Astrocyte of the hippocampus (primary cell): ENCODE measurements at regions not wholly inside any gene's neighbourhood (a gene's known extent, or its start where the extent isn't known, plus 50 kb on each side); places are given as distances from the start of the nearest gene placed in this dataset.
A peak's percentile ranks its signal among the peaks of the same experiment; 100 is the strongest.
"Not testable (repeated sequence)": the region's sequence is repeated elsewhere in the genome, so short reads cannot be mapped to it uniquely, and the experiment has no call there.

Experiments used
- DNase-seq: peaks from one replicate; pipeline ENCODE4 v3.0.0; 2011; ENCODE audit warnings: low read depth, low spot score

DNA sequence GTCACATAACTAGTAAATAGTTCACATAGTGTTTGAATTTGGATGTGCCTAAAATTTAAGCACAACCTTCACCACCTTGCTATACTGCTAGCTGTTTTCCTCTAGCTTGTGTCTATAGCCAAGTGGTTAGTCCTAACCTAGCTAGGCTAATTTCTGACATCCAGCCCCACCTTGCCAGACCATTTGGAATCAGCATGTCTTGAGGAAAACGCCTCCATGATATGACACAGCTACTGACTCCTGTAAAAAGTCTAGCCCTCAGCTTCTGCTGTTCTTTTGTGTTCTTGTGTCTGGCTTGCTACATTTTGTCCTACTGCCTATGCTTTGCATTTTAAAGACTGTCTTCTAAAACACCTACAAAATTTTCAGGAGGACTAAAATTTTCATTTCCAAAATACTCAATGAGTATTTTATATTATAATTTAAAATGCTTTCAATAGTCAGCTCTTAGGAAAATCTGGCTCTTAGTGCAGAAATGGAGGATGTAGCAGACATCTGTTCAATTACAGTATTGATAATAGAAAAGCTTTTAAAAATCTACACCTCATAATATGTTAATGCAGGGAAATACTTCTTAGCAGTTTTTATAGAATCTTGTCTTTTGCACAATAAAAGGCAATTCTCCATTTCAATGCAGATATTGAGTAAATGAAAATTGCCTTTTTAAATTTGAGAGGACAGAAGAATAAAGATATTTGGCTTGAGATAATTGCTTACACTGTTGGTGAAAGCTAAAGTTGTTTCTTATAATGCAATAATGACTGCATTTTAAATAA, 160.8 kb upstream of the APP start:
- no peak for DNase-seq

DNA sequence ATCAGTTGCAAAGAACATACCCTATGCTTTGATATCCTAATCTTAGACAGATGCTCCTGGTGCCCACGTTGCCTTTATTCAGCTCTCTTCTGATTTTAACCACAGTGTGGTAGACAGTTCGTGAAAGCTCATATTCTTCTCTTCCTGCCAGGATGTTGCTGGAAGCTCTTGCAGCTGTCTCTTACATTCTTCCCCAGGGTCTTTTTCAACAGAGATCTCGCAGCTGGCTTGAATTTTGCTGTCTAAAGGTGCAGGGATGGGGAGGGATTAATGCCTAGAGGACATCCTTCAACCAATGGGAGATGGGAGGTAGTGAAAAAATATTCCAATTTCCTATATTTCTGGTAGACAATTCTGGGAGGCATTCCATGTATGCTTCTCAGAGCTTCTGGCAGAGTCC, 150.0 kb upstream of the APP start:
- no peak for DNase-seq

DNA sequence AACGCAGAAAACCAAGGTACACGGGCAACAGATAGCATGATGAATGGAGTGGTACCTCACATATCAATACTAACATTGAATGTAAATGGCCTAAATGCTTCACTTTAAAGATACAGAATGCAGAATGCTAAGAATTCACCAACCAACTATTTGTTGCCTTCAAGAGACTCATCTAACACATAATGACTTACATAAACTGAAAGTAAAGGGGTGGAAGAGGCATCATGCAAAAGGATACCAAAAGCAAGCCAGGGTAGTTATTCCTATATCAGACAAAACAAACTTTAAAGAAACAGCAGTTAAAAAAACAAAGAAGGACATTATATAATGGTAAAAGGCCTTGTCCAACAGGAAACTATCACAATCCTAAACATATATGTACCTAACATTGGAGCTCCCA, 137.1 kb upstream of the APP start:
- no peak for DNase-seq

DNA sequence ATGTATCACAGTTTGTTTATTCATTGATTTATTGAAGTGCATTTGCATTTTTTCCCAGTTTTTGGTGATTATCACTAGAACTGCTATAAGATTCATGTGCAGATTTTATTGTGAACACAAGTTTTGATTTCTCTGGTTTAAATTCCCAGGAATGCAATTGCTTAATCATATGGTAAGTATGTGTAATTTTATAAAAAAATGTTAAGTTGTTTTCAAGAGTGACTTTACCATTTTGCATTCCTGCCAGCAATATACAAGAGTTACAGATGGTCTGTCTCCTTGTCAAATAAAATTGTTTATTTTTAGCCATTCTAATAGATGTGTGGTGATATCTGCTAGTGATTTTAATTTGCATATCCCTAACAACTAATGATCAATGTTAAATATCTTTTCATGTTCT, 127.3 kb upstream of the APP start:
- DNase-seq, result no peak

DNA sequence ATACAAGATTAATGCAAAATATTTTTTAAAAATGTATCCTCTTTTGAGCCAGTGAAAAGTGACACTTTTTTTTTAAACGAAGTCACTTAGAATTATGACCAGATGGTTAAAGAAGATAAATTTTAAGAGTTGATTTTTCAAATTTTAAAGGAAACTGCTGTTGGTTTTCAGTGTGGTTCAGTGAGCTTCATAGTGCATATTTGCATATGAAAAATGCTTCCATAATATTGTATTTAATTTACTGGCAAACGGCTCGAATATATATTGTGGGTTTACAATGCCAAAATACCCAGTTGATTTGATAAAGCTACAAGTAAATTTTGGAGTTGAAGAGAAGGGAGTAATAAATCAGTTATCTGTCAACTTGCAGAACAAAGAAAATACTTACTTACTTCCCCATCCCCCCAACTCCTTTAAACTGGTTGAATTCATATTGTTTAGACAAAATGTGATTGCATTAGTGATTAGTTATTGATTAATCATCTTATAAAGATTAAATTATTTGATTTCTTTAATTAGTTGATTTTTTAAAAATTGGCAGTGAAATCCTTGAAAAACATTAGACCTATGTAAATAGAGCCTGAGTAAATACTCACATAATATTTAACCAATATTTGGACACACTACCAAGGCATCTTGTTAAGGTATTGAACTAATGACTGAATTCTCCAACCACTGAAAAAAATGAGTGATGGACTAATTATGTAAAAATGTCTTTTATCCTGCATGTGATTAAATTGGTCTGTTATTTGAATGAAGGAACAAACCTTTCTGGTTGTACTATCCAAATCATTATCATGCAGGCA, 122.8 kb upstream of the APP start:
- no peak for DNase-seq

DNA sequence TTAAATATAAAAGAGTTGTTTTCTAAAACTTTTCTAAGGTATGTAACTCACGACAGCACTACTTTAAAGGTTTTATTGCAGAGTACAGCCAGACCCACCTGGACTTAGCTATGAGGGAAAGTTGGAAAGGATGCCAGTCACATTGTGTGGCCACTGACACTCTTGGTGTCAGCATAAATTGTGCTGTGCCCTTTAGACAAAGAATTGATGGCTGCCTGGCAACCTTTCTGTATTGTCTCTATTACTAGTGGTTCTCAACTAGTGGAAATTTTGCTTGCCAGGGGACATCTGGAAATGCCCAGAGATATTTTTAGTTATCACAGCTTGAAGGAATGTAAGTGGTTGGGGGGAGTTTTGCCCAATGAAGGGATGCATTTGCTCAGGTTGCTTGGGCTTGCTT, 117.5 kb upstream of the APP start:
- no peak for DNase-seq

DNA sequence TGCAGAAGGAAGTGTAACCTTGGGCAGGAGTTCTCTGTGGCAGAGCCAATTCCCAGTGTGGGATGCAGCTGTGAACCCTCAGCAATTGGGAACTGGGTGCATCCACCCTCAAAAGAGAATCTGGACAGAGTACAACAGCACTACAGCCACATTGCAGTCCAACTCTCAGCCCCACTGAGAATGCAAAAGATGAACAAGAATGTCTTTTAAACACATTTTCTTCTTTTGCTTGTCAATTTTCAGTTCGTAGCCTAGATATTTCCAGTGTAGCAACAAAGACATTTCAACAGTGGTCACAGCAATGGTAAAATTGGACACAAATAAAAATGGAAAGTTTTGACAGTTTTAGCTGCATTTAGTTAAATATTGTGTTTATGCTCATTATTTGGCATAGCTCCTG, 114.0 kb upstream of the APP start:
- DNase-seq, result no peak

DNA sequence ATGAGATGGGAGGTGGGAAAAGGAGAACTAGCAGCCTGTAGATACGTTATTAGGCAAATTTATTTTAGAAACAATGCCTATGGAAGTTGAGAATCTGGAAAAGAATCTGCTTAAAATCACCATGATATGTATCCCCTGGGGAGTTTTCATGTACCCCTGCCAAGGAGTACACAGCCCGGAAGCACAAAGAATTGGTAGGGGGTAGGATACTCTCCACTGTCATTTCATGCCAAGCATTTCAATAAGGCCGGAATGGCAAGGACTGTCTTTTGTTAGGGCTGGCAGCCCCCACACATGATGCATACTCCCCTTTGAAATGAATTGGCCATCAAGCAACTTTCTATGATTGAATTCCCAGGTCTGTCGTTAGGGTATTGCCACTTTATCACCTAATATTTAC, 111.5 kb upstream of the APP start:
- no peak for DNase-seq

DNA sequence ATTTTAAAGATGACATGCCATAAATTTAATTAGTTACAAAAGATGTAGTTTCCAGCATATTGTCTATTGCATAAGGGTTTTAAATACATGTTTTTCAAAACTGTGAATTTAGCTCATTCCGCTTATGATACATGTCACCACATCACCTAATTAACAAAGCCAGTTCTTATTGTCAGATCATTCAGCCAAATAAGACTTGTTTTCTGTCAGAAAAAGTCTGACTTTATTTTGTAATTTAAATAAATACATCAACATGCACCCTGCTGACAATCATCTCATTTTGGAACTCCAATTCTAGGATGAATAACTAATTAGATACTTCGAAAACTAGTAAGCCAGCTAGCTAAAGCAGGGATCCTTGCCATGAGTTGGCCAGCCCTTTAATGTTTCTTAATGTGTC, 110.9 kb upstream of the APP start:
- DNase-seq, result no peak

DNA sequence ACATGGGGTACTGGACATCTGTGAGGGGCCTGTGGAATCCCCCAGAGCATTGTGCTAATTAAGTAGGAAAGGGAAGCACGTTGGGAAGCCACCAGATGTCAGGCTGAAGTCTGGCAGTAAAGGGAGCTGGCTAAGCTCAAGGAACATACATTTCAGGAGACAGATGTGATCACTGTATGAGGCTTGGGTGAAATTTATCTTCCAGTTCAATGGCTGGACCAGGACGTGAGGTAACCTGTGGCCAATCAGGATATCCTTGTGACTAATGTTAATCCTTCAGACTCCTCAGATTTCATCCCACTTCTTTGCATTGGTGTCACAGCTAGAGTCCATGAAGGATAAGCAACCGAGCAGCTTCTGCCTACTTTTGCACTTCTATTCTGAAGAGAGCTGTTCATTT, 110.2 kb upstream of the APP start:
- DNase-seq, result no peak

DNA sequence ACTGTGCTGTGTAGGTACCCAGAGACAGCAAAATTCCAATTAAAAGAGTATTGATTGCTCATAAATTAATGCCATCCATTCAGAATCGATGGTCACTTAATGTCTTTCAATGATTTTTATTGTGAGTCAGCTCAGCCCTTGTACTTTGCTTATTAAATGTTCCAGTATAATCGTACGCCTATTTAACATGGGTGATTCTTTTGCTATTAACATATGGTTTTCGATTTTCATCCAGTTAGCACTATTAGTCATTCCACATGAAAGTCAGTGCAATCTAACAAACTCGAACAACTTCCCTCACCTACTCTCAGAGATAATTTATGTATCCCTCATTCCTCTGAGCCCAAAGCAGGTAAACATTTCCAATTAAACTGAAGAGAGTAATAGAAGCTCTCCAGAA, 109.6 kb upstream of the APP start:
- no peak for DNase-seq

DNA sequence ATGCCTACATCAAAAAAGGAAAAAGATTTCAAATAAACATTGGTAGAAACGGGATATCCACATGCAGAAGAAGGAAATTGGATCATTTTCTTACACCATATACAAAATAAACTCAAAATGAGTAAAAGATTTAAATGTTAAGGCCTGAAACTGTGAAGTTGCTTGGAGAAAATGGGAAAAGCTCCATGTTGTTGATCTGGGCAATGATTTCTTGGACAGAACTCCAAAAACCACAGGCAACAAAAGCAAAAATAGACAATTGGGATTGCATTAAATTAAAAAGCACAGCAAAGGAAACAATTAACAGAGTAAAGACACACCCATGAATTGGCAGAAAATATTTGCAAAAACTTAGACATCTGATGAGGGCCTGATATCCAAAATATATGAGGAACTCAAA, 105.2 kb upstream of the APP start:
- no peak for DNase-seq

DNA sequence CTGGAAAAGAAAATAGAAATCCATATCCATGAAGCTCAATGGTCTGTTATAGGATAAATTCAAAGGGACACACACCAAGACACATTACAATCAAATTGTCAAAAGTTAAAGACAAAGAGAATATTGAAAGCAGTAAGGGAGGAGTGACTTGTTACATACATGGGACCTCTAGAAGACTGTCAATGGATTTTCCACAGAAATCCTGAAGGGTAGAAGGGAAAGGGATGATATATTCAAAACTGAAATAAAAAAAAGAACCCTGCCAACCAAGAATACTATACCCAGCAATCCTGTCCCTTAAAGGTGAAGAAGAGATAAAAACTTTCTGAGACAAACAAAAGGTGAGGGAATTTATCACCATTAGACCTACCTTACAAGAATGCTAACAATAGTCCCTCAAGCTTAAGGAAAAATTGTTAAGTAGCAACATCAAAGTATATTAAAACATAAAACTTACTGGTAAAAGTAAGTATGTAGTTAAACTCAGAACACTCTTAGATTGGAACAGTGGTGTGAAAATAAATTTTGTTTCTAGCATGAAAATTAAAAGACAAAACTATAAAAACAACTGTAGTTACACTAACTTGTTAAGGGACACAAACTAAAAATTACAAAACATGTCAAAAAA, 103.2 kb upstream of the APP start:
- no peak for DNase-seq

DNA sequence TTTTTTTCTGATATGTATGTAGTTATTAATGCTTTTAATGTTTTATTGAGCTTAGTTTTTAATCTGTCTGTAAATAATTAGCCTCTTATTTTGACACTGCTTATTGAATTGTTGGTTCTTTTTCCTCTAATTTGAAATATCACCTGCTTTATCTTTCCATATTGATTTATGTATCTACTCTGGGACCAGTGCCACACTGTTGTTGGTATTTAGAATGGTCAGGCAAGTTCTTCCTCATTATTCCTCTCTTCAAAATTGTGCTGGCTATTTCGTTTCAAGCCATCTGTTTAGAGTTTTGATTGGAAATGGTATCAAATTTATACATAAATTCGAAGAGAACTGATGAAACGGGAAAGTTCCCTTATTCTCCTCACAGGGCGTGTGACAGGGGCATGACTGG, 96.8 kb upstream of the APP start:
- no peak for DNase-seq

DNA sequence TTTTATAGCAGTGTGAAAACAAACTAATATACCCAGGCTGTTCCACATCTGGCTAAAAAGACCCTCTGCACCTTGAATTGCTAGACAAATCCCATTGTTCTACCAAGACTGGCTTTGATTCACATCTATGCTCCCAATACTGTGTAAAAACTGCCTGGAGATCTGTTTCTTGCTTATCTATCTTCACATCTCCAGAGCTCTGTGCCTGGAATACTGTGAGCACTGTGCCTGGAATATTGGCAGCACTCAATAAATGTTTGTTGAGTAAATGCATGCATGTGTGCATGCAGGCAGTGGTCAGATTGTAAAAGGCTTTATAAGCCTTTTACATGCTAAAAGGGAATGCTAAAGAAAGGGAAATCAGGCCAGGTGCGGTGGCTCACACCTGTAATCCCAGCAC, 75.5 kb upstream of the APP start:
- no peak for DNase-seq

DNA sequence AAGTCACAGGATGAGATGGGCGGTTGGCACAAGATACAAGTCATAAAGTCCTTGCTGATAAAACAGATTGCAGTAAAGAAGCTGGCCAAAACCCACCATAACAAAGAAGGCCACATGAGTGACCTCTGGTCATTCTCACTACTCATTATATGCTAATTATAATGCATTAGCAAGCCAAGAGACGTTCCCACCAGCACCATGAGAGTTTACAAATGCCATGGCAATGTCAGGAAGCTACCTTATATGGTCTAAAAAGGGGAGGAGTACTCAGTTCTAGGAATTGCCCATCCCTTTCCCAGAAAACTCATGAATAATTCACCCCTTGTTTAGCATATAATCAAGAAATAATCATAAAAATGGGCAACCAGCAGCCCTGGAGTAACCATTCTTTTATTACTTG, 74.9 kb upstream of the APP start:
- peak; percentile 8 for DNase-seq

DNA sequence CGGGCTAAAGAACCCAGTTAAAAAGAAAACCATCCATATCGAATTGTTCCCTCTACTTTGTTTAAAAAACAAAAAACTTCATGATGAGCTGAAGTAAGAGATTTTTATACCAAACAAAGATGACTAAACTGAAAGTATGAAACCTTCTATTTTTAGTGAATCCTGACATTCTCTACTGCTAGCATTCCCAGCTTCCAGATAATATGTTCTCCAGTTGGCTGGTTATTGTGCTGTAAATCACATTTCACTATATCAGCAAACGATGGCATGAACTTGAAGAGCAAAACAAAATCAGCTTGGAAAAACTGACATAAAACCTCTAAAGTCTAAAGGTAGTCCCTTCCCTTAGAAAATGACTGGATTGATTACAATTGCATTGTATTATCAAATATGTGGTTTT, 68.1 kb upstream of the APP start:
- no peak for DNase-seq

DNA sequence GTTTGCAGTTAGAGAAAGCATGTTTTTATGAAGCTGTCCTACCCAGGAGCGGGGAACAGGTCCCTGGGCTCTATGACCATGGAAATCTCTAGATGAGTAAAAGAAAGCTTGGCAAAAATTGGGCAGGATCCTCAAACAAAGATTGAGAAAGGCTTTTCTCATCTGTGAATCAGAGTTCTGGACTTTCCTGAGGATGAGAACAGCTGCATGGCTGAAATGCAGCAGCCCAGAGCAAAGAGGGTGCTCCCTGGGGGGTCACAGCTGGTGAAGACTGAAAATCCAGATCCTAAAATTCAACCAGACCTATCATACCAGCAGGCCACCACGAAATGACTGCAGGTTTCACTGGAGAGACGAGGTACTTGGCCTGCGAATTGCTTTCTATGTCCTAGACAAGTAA, 65.7 kb upstream of the APP start:
- DNase-seq, result no peak

DNA sequence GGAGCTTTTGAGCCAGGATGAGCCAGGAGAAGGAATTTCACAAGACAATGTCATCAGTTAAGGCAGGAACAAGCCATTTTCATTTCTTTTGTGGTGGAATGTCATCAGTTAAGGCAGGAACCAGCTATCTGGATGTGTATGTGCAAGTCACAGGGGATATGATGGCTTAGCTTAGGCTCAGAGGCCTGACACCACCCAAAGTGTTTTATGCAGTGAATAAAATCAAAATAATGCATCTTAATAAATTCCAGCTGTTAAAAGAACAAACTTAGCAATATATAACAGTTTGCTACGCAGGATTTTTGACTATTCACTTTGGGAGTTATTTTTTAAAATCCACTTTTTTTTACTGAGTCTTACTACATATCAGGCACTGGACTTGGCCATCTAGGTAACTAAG, 62.7 kb upstream of the APP start:
- not testable (repeated sequence) for DNase-seq

DNA sequence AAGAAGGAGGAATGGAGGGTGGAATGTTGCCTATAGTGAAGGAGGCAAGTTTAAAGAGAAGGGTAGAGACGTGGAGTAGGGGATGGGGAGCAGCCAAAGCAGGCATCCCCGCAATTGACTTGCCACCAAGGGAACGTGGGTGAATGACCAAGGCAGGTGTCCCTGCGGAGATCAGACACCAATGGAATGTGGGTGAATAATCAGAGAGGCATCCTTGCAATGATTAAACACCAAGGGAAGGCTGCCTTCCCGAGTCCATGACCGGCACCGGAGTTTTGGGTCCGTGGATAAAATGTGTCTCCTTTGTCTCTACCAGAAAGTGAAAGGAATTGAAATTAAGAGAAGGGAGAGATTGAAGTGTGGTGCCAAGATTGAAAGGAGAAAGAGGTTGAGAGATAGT, 61.9 kb upstream of the APP start:
- DNase-seq, result not testable (repeated sequence)

DNA sequence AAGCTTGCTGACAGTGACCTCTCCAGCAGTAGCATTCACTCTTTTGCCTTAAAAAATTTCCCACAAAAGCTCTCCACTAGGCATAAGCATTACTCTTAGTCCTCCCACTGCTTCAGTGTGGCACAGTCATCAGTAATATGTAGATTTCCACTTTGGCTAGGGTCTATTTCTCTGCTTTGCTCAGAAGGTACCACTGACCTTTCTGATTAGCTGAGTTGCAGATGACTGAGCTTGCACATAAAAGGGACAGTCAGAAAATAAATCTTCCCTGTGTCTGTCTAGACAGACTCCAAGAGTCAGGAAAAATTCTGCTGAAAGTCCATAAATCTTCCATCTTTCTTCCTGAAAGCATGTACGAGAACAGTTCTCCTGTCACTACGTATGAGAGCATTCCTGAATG, 56.6 kb upstream of the APP start:
- no peak for DNase-seq

DNA sequence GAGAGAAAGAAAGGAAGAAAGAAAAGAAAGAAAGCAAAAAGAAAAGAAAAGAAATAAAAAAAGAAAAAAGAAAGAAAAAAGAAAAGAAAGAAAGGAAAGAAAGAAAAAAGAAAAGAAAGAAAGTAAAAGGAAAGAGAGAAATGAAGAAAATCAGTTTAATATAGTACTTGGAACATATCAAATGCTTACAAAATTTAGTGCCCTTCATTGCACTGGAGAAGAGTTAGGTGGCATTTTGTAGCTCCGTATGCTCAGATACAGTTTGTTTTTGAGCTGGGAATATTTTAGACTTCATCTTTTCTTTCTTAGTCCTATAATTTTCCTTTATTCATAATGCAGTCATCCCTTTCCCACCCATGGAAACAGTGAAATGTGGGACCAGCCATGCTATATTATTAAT, 56.2 kb upstream of the APP start:
- no peak for DNase-seq

DNA sequence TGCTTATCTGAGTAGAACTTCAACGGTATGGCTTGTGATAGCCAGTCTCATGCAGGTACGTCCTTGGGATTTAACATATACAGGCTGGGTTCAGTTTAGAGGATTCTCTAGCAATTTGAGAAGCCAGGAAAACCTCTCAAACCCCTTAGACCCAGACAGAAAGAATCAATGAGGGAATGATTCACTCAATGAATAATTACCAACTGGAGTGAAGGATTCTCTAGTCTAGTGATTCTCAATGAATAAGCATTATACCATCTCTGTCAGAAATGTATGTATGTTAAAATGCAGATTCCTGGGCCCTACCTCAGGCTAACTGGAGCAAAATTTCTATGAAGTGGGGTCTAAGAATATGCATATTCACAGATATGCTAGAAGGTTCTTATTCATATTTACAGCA, 54.5 kb upstream of the APP start:
- no peak for DNase-seq
